ENCODE measurements at regions not wholly inside any gene's neighbourhood (a gene's known extent, or its start where the extent isn't known, plus 50 kb on each side); places are given as distances from the start of the nearest gene placed in this dataset.

DNA sequence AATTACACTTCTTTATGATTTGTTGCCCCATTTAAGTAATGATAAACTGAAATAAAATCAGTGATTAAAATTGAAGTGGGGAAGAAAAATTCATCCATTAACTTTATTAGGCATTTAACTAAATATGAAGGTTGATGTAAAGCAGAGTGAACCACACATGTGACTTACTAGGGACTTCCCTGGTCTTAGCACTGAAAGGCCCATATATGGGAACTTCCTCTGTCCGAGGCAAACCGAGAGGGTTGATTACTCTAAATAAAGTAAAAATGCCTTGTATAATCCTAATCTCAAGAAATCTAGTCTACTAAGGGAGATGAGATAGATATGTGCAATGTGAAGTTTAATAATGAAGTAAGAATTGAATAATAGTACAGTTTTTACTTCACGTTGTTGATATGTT is 403.9 kb upstream of the RPS6KA3 start:
- no peak for DNase-seq (ENCODE audit: low read depth)
- TF ChIP-seq, protein P1, sequence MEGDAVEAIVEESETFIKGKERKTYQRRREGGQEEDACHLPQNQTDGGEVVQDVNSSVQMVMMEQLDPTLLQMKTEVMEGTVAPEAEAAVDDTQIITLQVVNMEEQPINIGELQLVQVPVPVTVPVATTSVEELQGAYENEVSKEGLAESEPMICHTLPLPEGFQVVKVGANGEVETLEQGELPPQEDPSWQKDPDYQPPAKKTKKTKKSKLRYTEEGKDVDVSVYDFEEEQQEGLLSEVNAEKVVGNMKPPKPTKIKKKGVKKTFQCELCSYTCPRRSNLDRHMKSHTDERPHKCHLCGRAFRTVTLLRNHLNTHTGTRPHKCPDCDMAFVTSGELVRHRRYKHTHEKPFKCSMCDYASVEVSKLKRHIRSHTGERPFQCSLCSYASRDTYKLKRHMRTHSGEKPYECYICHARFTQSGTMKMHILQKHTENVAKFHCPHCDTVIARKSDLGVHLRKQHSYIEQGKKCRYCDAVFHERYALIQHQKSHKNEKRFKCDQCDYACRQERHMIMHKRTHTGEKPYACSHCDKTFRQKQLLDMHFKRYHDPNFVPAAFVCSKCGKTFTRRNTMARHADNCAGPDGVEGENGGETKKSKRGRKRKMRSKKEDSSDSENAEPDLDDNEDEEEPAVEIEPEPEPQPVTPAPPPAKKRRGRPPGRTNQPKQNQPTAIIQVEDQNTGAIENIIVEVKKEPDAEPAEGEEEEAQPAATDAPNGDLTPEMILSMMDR (IDR thresholded peaks at IDR 0.05; ENCODE audit: control insufficient read depth, extremely low read depth, insufficient read depth): no peak
- no peak overlapping the region for H3K4me3 ChIP-seq (ENCODE audit: low read depth, low read length)

DNA sequence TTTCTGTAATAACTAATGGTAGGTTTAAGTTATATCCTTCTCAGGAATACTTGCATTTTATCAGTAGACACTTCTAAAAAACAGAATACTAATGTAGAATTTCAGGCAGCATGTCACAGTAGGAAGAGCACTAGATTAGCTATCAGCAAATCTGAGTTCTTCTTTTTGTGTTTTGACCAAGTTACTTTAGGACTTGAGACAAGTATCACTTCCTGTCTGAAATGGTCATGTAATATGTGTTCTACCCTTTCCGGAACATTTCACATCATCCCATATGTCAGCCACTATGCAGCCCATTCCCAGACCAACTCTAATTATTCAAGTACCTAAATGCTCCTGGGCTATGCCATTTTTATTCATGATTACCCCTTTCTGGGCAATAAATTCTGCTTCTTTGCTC is 401.8 kb upstream of the RPS6KA3 start:
- no peak for DNase-seq (ENCODE audit: low read depth)
- TF ChIP-seq, protein P1 (IDR thresholded peaks at IDR 0.05; ENCODE audit: control insufficient read depth, extremely low read depth, insufficient read depth): no peak
- H3K4me3 ChIP-seq (ENCODE audit: low read depth, low read length): no peak overlapping the region

DNA sequence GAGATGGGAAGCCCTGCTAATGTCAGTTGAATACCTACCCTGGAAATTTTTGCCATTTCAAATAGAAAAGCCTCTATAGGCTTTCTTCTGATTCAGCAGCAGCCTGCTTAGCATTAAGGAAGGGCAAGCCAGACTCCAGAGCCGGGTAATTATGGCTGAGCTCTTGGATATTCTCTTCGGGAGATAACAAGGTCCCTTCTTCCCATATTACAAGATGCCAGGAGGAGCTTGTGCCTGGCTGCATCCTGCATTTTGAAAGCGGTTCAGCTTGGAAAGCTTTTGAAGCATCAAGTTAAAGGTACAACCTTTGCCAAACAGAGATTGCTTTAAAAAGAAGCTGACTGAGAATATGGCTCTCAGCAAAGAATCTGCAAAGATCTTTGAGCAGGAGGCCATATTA is 399.6 kb upstream of the RPS6KA3 start:
- no peak overlapping the region for H3K4me3 ChIP-seq (ENCODE audit: low read depth, low read length)
- TF ChIP-seq, protein P1 (IDR thresholded peaks at IDR 0.05; ENCODE audit: control insufficient read depth, extremely low read depth, insufficient read depth): no peak
- DNase-seq (ENCODE audit: low read depth): no peak

DNA sequence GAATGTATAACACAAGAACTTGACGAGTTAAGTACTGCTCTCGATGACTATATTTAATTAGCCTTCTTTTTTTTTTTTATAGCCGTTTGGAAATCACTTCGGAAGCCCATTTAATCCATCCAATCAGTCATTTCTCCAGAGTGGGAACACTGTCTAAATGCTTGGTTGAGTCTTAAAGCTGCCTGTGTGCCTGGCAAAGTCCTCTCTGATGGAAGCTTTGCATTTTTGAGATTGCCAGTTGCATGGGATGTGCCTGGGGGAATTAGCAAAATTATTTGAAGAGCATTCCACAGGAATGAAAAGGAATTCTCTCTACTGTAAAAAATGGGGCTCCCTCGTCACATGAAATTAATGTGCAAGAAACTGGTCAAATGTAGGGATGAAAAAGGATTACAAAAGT is 398.8 kb upstream of the RPS6KA3 start:
- no peak overlapping the region for H3K4me3 ChIP-seq (ENCODE audit: low read depth, low read length)
- DNase-seq (ENCODE audit: low read depth): no peak
- TF ChIP-seq, protein P1 (IDR thresholded peaks at IDR 0.05; ENCODE audit: control insufficient read depth, extremely low read depth, insufficient read depth): no peak

DNA sequence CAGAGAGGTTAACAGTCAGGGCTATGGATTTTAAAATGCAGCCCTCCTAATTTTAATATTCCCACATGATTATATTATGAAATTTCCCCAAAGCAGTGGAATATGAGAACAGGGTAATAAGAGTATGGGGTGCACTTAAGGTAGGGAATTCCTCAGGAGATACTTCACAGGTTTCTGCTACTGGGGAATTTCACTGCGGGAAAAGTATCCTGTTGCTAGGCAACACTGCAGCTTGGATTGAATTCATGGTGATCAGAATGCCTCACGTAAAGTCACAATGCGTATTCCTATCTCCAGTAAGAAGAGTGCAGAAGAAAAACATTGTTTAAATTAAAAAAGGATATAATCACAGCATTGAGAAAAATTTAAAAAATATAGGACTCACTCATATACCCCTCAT is 398.1 kb upstream of the RPS6KA3 start:
- H3K4me3 ChIP-seq (ENCODE audit: low read depth, low read length): no peak overlapping the region
- DNase-seq (ENCODE audit: low read depth): no peak
- TF ChIP-seq, protein P1 (IDR thresholded peaks at IDR 0.05; ENCODE audit: control insufficient read depth, extremely low read depth, insufficient read depth): no peak

DNA sequence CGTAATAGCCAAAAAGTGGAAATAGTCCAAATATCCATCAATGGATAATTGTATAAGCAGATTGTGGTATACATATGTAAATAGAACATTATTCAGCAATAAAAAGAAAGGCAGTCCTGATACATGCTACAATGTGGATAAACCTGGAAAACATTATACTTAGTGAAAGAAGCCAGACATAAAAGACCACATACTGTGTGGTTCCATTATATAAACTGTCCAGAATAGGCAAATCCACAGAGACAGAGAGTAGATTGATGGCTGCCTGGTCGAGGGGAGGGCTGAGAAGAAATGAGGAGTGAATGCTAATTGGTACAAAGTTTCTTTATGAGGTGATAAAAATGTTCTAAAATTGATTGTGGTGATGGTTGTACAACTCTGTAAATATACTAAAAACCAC is 397.4 kb upstream of the RPS6KA3 start:
- TF ChIP-seq, protein P1 (IDR thresholded peaks at IDR 0.05; ENCODE audit: control insufficient read depth, extremely low read depth, insufficient read depth): no peak
- no peak for DNase-seq (ENCODE audit: low read depth)
- H3K4me3 ChIP-seq (ENCODE audit: low read depth, low read length): no peak overlapping the region

DNA sequence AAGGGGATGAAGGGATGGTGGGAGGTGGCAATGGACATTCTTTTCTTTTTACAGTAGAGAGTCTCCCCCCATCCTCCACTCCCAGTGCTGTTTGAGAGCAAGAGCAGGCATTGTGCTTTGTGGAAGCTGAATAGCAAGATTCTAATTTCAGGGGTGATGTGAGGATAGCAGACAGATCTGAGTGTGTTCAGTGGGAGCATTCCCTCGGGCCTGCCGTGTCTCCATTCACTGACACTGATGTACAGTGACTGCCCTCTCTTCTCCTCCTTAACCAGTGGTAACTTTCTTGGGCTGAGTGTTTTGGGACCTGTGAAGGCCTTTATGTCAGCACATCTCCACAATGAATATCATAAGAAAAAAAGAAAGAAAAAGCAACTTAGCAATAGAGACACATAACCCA is 396.6 kb upstream of the RPS6KA3 start:
- TF ChIP-seq, protein P1 (IDR thresholded peaks at IDR 0.05; ENCODE audit: control insufficient read depth, extremely low read depth, insufficient read depth): no peak
- no peak overlapping the region for H3K4me3 ChIP-seq (ENCODE audit: low read depth, low read length)
- DNase-seq (ENCODE audit: low read depth): no peak
